ENCODE measurements at regions not wholly inside any gene's neighbourhood (a gene's known extent, or its start where the extent isn't known, plus 50 kb on each side); places are given as distances from the start of the nearest gene placed in this dataset.

DNA sequence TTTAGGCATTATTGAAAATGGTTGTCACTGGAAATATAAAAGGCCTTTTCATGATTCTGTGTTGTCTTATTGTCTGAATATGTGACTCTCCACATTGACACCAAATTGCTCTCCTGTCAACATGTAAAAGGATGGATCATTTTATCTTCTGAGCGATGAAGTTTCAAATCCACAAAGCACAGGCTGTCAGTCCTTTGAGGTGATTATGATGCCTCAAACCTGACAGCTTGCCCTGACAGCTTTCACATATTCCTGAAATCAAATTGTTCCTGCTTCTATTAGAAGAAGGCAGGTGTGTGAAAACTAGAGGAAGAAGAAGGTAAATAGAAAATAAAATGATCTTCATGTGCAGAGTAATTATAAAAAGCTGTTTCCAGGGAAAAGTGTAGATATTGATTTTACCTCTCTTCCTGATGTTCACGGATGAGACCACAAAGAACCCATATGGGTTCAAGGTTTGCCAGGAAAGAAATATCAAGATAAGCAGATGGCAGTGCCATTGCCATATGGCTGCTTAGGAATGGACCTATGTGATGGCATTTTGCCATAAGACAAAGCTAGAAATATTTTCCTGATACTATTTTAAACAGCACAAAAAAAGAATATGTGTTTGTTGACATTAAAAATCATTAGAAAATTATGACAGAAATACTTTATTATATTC is 1006.3 kb upstream of the AGA start:
- DNase-seq = no peak

DNA sequence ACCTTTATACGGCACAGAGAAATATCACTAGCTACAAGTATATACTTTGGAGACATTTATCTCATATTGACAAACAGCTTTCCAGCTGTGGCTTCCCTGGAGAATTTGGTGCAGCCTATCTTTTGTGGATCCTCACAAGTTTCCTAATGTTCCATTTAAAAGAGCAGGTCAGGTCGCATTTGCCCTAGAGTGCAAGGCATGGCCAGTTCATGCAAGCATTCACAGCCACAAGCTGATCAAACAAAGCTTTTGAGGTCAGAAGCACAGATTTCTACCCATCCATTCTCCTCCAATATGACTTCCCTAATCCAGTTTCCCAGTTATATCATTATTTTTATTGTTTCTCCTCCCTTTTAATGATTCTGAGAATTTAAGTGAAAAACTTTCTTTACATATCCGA is 1008.4 kb upstream of the AGA start:
- DNase-seq = no peak

- no peak for DNase-seq
These were observed 1010.8 kb upstream of the AGA start for GRCh38 chr4:178453057-178453456.

- DNase-seq = no peak
These were observed 1015.0 kb upstream of the AGA start for GRCh38 chr4:178457286-178457685.

DNA sequence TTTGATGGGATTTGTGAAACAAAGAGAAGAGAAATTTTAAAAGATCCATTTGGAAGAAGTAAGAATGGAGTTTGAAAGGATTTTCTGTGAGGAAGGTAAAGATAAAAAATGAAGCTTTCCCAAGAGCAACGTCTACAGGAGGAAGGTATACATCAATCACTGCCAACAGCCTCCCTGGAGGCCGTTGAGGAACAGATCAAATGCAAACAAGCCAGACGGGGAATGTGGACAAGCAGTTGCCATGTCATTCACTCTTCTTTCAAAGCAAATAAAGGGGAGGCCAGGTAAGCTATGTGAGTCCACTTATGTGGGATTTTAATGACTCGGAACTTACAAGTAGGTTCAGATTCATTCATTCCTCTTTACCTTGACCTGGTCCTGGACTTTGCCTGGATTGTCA is 1020.5 kb upstream of the AGA start:
- peak; percentile 84 for DNase-seq

- DNase-seq = no peak
These were observed 1021.5 kb upstream of the AGA start for GRCh38 chr4:178463747-178464146.

- no peak for DNase-seq
These were observed 1029.0 kb upstream of the AGA start for GRCh38 chr4:178470996-178471784.

DNA sequence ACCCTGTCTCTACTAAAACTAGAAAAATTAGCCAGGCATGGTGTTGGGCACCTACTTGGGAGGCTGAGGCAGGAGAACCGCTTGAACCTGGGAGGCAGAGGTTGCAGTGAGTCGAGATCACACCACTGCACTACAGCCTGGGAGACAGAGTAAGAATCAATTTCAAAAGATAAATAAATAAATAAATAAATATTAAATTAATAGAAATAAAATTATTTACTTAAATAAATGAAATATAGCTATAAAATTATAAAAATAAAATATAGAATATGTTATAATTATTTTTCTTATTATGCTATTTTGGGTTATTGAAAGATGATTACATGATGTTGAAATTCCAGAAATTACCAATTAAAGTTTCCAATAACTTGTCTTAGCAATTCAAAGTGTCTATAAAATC is 1029.8 kb upstream of the AGA start:
- DNase-seq = no peak

DNA sequence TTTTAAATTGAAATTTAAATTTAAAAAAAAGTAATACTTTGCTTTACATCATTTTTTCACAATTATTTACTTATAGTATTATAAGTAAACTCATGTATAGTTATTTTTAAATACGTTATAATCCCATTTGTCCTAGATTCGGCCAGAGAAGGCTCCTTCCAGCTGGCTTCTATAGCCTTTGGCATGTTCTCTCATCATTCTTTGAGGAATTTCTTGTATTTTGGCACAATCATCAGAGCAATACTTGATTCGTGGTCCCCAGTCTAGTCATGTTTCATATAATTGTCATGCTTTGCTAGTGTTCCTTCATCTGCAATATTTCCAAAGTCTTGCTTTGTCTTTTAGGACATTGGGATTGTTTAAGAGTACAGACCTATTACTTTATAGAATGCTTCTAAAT is 1037.9 kb upstream of the AGA start:
- no peak for DNase-seq

DNA sequence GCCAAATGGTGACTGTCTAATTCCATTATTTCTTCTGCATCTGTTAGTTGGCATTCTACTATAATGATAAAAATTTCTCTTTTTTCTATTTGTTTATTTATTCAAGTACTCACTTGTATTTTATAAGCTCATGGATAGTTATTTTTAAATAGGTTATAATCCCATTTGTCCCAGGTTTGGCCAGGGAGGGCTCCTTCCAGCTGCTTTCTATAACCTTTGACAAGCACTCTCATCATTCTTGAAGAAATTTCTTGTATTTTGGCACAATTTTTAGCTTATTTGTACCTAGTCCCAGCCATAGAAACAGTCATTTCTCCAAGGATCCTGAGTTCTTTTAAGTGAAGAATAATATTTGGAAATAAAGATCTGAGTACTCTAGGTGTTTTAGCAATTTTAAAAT is 1038.6 kb upstream of the AGA start:
- no peak for DNase-seq

GRCh38 chr4:178481564-178481963 is 1039.3 kb upstream of the AGA start:
- no peak for DNase-seq

DNA sequence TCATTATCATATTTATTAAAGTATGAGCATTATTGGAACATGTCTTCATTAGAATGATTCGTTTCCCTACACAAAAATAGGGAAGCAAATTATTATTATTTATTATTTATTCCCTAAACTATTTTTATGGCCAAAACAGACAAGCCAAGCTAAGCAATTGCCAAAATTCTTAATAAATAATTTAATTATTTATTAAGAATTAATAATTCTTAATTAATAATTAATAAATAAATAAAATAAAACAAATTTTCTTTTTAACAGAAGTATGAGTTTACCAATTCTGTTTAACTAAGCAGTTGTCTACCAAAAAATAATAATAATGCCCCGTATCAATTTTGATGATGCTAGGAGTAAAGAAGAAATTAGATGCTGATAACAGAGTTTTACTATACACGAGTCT is 1080.8 kb upstream of the AGA start:
- no peak for DNase-seq

- no peak for DNase-seq
These were observed 1093.8 kb upstream of the AGA start for GRCh38 chr4:178535939-178536579.

GRCh38 chr4:178553201-178553600 is 1111.0 kb upstream of the AGA start:
- DNase-seq = peak; percentile 50

GRCh38 chr4:178554352-178554751 is 1112.1 kb upstream of the AGA start:
- DNase-seq = no peak

DNA sequence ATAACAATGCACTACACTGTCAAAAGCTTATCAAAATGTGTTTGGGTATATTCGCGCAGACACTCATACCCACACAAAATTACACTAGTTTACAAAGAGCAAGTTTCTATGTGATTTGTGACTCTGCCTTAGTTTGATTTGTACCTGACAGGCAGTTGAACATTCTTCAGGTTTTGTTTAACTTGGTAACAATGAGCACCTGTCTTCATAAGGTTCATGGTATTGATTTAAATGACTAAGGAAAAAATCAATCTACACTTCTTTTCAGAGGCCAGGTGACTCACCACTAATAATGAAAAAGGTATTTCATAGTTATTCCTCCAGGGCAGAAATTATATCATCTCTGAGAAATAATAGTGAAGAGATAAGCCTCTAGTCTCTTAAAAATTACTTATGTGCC is 1114.6 kb upstream of the AGA start:
- no peak for DNase-seq

DNA sequence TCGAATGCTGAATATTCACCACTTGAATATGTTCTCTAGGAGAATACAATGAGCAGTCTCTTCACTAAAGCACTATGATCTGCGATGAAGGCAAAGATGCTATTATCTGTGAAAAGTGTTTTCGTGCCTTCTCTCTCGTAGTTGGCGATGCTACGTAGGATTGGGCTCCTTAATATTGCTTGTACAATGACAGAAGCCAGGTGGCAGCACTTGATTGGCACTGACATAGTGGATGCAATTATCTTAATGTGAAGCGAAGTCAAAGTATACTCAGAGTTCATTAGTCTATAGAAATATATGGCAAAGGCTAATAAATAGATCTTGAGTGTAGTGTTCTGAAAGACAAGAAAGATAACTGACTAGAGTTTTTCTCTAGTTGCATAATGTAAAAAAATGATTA is 1135.7 kb upstream of the AGA start:
- no peak for DNase-seq

DNA sequence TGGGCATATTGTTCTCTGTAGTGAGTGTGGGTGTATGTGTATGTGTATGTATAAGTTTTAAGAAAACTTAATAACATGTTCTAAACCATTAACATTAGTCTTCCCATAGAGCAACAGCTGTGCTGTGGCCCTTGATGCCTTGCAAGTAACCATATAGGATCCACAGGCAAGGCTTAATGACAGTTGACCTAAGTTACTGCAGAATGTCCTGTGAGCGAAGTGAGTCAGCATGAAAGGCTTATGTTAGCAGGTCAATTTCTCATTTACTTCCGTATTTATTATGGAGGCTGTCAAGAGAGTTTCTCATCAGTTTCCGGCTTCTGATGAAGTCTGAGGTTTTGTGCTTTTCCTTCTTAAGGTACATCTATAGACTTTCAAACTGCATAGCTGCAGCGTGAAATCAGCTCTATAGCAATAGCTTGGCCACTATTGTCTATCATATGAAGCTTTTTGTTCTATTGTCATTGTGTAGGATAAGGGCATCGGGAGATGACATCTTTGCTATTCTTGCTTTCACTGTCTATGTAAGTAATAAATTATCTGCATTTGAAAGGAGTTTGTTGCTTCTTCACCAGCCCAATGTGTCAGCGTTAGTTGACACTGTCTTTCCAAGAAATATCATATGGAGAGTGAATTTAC is 1153.4 kb upstream of the AGA start:
- DNase-seq = no peak

- DNase-seq = no peak
These were observed 1156.4 kb upstream of the AGA start for GRCh38 chr4:178598672-178599071.

- DNase-seq = no peak
These were observed 1157.3 kb upstream of the AGA start for GRCh38 chr4:178599521-178599920.

- no peak for DNase-seq
These were observed 1160.6 kb upstream of the AGA start for GRCh38 chr4:178602833-178603232.

DNA sequence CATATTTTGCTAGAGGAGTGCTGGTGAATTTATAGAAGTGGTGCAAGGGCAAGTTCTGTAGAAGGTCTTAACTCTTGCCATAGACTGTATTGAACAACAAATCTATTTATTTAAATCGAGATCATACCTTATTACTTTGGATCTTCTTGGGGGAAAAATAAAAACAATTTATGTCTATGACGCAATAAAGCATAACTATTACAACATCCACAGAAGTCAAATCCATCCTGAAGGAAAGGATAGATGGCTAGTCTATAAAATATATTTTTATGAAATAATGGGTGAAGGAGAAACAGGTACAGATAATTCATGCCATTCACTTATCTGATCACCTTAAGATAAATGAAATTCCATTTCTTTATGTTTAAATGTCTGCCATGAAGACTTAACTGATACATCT is 1168.8 kb upstream of the AGA start:
- no peak for DNase-seq

- DNase-seq = no peak
These were observed 1170.5 kb upstream of the AGA start for GRCh38 chr4:178612733-178613132.

- DNase-seq = no peak
These were observed 1190.2 kb upstream of the AGA start for GRCh38 chr4:178632415-178632814.
